ENCODE measurements at regions not wholly inside any gene's neighbourhood (a gene's known extent, or its start where the extent isn't known, plus 50 kb on each side); places are given as distances from the start of the nearest gene placed in this dataset.

DNA sequence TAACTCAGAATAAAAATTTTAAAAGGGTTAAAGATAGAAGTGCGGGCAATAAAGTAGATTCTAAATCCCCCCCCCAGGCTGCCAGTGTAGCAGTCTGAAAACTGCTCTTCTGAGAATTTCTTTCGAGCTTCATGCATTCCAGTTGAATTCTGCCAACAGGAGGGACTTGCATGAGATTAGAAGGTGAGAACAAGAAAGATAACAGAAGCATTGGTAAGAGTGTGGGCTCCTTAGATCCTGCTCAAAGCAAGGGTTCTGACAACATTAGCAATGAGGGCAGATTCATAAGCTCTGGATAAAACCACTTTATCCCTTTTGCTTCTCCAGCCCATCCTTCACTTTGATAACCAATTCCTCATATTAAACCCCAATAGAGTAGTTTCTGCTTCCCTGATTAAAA lies 235.9 kb upstream of the CDH6 start:
- TF ChIP-seq, protein P1, sequence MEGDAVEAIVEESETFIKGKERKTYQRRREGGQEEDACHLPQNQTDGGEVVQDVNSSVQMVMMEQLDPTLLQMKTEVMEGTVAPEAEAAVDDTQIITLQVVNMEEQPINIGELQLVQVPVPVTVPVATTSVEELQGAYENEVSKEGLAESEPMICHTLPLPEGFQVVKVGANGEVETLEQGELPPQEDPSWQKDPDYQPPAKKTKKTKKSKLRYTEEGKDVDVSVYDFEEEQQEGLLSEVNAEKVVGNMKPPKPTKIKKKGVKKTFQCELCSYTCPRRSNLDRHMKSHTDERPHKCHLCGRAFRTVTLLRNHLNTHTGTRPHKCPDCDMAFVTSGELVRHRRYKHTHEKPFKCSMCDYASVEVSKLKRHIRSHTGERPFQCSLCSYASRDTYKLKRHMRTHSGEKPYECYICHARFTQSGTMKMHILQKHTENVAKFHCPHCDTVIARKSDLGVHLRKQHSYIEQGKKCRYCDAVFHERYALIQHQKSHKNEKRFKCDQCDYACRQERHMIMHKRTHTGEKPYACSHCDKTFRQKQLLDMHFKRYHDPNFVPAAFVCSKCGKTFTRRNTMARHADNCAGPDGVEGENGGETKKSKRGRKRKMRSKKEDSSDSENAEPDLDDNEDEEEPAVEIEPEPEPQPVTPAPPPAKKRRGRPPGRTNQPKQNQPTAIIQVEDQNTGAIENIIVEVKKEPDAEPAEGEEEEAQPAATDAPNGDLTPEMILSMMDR (IDR thresholded peaks at IDR 0.05; ENCODE audit: borderline replicate concordance): no peak
- Histone ChIP-seq H3K27me3 (ENCODE audit: low read depth) (no peaks in the 10 kb centered on the region), H3K4me3 (no peak overlapping the region), H3K27ac (replicated peaks) (no peak overlapping the region), H3K9me3 (replicated peaks) (peaks cover 21% of the 10 kb centered on the region), H3K4me1 (no peaks in the 10 kb centered on the region), H3K36me3 (no peaks in the 10 kb centered on the region)
- DNase-seq: no peak
- intact Hi-C loops (cut with micrococcal nuclease): no loop called here

DNA sequence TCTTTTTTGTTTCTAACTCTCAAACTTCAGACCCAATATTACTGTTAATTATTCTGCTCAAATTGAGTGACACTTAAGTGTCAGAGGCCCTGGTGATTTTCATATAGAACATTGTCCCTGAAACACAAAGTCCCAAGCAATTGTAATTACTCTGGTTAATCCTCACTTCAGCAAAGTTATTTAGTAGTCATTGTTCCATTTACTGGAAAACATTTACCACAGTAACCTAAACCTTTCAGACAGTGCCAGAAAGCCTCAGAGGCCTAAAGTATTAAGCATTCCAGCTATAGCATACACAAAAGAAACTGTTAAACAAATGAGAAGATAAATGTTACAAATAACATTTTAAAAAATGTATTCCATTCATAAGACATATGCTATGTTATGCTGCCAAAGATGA lies 237.2 kb upstream of the CDH6 start:
- peaks cover 32% of the 10 kb centered on the region for H3K9me3 ChIP-seq (replicated peaks)
- H3K27ac ChIP-seq (replicated peaks): no peak overlapping the region
- no peak for DNase-seq
- no peak overlapping the region for H3K4me3 ChIP-seq
- intact Hi-C loops (cut with micrococcal nuclease): no loop called here
- H3K36me3 ChIP-seq: no peaks in the 10 kb centered on the region
- TF ChIP-seq, protein P1 (IDR thresholded peaks at IDR 0.05; ENCODE audit: borderline replicate concordance): no peak
- H3K27me3 ChIP-seq (ENCODE audit: low read depth): no peaks in the 10 kb centered on the region
- H3K4me1 ChIP-seq: no peaks in the 10 kb centered on the region

DNA sequence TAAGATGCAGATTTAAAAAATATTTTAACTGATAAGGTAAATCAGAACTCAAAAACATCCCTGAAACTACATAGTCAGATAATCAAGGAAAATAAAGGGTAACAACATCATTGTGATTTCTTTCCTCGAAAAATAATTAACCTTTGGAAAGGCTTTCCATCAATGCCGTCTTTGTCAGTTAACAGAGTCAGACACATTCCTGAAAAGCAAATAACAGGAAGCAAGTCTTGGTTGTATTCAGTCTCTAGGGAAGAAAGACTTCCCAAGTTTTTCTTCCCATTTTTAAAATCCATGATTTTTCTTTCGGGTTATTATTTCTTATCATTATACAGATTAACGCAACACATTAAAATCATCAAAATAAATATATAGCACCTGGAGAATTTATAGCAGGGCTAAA lies 256.4 kb upstream of the CDH6 start:
- DNase-seq: no peak
- Histone ChIP-seq H3K27ac (replicated peaks) (no peak overlapping the region), H3K4me3 (no peak overlapping the region), H3K27me3 (ENCODE audit: low read depth) (no peaks in the 10 kb centered on the region), H3K4me1 (peaks cover 7% of the 10 kb centered on the region), H3K9me3 (replicated peaks) (no peaks in the 10 kb centered on the region), H3K36me3 (no peaks in the 10 kb centered on the region)
- TF ChIP-seq, protein P1 (IDR thresholded peaks at IDR 0.05; ENCODE audit: borderline replicate concordance): no peak
- intact Hi-C loops (cut with micrococcal nuclease): no loop called here

DNA sequence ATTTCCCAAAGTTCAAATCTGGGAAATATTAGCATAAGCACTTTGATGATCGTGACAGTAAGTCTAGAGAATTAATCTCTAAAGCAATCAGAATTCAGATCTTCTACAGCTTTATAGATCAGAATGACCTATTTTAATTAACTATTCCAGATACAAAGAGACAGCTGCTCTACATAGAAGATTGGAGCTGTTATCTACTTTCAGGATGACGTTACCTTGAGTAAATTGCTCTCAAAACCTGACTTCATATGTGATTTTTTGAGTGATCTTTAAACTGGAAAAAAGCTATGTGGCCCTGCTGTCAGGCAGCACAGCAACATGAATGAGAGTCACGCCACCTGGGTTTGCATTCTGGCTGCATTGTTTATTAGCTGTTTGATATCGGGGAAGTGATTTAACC lies 259.9 kb upstream of the CDH6 start:
- peaks cover 5% of the 10 kb centered on the region for H3K4me1 ChIP-seq
- no peaks in the 10 kb centered on the region for H3K9me3 ChIP-seq (replicated peaks)
- TF ChIP-seq, protein P1 (IDR thresholded peaks at IDR 0.05; ENCODE audit: borderline replicate concordance): no peak
- no peak overlapping the region for H3K27ac ChIP-seq (replicated peaks)
- no peaks in the 10 kb centered on the region for H3K27me3 ChIP-seq (ENCODE audit: low read depth)
- H3K4me3 ChIP-seq: no peak overlapping the region
- no peak for DNase-seq
- intact Hi-C loops (cut with micrococcal nuclease): no loop called here
- no peaks in the 10 kb centered on the region for H3K36me3 ChIP-seq

DNA sequence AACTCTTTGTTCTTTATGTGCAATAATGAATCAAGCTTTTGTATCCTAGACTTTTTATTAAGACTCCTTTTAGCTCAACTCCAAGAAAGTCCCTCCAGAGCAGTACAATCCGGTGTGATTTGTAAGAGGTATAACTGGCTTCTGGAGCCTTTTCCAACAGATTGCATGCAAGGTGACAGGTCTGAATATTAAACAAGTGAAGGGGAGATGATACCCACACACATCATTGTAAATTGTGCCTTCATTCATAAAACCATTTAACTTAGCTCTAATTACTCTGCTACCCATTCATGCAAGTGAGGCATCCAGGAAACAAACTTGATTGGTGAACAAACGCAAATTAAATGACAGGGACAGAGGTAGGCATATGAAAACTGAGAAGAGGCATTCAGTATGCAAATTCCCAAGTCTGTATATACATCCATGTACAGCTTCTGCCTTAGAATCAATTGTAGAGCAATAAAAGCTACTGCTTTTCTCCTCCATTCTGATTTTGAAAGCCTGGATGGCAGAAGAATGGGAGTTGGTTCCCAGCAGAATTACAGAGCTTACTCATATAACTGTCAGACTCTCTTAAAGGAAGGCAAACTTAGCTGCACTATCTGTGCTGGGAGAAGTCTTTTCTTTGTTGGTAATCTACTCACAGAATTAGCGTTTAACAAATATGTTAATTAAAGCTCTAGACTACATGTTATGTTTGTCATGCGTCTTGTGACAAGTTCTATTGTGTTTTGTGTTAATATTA lies 261.0 kb upstream of the CDH6 start:
- no peak overlapping the region for H3K27ac ChIP-seq (replicated peaks)
- H3K4me1 ChIP-seq: peaks cover 5% of the 10 kb centered on the region
- H3K36me3 ChIP-seq: no peaks in the 10 kb centered on the region
- no peak overlapping the region for H3K4me3 ChIP-seq
- no peaks in the 10 kb centered on the region for H3K27me3 ChIP-seq (ENCODE audit: low read depth)
- intact Hi-C loops (cut with micrococcal nuclease): no loop called here
- H3K9me3 ChIP-seq (replicated peaks): no peaks in the 10 kb centered on the region
- no peak for DNase-seq
- TF ChIP-seq, protein P1 (IDR thresholded peaks at IDR 0.05; ENCODE audit: borderline replicate concordance): no peak

Measured in left ventricle myocardium inferior (tissue), 1 donor.